GM18498 (cell line): ENCODE measurements at regions not wholly inside any gene's neighbourhood (a gene's known extent, or its start where the extent isn't known, plus 50 kb on each side); places are given as distances from the start of the nearest gene placed in this dataset.
"Not testable (repeated sequence)": the region's sequence is repeated elsewhere in the genome, so short reads cannot be mapped to it uniquely, and the experiment has no call there.

ENCODE experiments used
- ATAC-seq: cut with Tn5 transposase; IDR thresholded peaks from one replicate; pipeline ENCODE4 v1.9.1; 2021; ENCODE audit warnings: mild to moderate bottlenecking, moderate library complexity; ENCODE audit not compliant: unreplicated experiment

DNA sequence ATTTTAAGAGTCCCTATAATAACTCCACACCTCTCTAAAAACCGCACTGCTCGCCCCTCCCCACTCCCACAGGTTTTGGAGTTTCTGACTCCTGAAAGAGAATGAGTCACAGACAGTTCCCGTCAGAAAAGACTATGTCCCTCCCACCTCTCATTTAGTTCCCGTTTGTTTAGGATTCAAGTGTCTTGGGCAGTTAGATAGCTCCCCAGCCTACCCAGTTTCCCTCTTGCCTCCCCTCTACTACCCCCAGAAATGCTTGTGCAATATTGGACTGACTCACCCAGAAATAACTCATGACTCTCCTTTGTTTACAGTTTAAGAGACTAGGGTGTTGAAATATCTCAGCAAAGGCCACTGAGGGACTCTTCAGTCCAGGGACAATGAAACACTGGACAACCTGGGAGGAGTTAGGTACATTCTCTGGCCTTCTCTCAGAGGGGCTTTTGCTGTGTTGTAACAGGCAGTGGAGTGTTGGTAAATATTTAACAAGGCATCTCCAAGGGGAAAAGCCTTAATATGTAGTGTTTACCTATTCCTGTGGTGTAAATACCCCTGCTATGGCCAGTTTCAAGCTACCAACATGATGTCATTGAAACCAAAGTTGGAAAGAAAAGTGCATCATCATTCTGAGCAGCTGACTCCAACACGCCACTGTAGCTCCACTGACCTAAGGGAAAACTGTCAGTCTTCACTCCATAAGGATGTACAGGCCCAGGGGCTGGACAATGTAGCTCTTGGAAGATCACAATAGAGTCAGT, 96.1 kb upstream of the CHD2 start:
- peak; percentile 43 for ATAC-seq

DNA sequence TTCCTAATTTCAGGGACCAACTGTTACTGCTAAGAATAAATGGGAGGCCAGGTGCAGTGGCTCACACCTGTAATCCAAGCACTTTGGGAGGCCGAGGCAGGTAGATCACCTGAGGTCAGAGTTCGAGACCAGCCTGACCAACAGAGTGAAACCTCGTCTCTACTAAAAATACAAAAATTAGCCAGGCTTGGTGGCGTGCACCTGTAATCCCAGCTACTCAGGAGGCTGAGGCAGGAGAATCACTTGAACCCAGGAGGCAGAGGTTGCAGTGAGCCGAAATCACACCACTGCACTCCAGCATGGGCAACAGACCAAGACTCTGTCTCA, 95.6 kb upstream of the CHD2 start:
- not testable (repeated sequence) for ATAC-seq

DNA sequence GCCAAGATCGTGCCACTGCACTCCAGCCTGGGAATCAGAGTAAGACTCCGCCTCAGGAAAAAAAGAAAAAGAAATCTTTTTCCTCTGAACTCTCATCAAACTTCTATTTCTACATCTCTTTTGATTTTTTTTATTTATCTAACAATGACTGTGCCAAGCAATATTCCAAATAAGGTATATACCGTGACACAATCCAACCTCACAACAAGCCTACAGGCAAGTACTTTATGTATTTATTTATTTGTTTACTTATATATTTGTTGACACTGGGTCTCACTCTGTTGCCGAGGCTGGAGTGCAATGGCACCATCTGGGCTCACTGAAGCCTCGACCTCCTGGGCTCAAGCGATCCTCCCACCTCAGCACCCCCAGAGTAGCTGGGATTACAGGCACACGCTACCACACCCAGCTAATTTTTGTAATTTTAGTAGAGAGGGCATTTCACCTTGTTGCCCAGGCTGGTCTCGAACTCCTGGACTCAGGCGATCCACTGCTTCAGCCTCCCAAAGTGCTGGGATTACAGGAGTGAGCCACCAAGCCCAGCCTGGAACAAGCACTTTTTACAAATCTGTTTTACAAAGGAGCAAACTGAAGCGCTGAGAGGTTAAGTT, 94.9 kb upstream of the CHD2 start:
- ATAC-seq: no peak

DNA sequence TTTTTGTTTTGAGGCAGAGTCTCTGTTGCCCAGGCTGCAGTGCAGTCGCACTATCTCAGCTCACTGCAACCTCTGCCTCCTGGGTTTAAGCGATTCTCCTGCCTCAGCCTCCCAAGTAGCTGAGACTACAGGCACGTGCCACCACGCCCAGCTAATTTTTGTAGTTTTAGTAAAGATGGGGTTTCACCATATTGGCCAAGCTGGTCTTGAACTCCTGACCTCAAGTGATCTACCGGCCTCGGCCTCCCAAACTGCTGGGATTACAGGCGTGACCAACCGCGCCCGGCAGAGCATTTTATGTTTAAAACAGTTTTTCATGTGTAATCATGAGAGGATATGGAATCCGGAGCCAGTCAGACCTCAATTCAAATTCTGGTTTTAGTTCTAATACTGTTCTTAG, 94.0 kb upstream of the CHD2 start:
- ATAC-seq: not testable (repeated sequence)

DNA sequence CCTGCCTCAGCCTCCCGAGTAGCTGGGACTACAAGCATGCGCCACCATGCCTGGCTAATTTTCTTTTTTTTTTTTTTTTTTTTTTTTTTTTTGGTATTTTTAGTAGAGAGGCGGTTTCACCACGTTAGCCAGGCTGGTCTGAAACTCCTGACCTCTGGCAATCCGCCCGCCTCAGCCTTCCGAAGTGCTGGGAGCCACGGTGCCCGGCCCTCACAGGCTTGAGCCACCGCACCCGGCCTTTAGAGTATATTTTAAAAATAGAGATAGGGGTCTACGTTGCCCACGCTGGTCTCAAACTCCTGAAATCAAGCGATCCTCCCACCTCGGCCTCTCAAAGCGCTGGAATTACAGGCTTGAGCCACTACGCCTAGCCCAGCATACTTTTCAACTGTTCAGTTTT, 93.4 kb upstream of the CHD2 start:
- no peak for ATAC-seq

DNA sequence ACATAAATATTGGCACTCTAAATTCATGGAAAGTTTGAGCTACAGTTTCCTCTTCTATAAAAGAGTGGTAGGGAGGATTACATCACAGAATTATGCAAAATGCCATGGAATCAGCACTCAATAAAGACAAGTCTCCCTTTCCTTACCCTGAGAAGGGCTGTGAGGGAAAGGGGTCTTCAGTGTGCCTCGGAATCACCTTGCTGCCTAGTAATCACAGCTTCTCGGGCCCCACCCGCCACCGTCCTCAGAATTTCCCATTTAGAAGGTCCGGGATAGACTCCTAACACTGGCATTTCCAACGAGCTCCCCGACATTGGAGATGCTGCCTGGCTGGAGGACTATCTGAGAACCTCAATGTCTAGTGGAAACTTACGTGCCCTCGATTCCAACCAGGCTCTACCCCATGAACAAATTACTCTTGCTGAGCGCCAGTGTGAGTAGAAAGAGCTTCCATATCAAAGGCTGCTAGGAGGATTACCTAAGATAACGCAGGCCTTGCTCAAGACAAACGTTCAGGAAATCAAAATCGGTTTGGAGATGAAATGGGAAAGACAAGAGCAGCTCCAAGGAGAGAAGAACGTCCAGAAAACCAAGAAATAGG, 92.1 kb upstream of the CHD2 start:
- no peak for ATAC-seq

DNA sequence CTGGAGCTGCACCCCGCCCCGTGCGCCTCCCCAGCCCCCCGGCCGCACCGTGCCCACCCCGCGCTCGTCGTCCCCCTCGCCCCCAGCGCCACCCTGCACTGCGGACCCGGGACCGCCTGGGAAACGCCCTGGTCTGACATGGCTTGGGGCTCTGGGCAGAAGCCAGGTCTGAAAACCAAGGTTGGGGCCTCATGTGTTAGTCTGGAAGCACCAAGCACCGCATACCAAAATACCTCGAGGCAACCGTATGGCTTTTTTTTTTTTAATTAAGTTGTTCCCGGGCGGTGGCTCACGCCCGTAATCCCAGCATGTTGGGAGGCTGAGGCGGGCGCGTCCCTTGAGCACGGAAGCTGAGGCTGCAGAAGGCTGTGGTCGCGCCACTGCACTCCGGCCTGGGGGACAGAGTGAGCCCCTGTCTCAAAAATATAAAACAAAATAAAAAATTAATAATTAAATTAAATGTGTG, 91.5 kb upstream of the CHD2 start:
- ATAC-seq: peak; percentile 27

DNA sequence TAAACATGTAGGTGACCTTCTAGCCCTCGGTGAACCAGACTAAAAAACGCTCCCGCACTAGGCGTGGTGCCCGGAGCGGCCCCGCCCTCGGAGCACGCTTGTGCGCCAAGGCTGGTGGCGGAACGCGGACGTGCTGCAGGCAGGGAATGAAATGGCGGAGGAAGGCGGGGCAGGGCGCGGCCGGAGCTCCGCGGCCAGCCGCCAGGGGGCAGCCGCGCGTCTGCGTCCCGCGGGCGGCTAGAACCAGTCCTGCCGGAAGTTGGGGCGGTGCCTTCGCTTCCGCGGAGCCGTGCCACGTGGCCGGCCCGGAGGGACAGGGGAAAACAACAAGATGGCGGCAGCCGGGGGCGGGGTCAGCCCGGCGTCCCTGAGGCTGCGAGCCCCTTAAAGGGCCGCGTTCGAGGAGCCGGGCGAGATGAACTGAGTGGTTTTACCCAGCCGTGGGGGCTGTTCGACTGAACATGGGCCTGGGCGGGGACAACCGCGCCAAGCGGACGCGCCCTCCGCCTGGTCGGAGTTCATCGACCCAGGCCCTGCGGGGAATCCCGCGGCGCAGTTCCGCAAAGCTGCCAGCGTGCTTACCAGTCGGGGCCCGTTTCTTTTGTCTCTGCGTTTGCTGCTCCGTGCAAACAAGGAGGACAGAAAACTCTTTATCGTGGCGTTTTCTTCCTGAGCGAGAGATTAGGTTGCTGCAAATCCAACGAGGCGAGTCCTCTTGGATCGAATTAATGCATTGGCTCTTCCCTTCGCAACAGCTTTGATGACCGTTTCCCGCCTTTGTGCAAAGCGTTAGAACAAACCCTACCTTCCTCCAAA, 90.9 kb upstream of the CHD2 start:
- peak; percentile 87 for ATAC-seq

DNA sequence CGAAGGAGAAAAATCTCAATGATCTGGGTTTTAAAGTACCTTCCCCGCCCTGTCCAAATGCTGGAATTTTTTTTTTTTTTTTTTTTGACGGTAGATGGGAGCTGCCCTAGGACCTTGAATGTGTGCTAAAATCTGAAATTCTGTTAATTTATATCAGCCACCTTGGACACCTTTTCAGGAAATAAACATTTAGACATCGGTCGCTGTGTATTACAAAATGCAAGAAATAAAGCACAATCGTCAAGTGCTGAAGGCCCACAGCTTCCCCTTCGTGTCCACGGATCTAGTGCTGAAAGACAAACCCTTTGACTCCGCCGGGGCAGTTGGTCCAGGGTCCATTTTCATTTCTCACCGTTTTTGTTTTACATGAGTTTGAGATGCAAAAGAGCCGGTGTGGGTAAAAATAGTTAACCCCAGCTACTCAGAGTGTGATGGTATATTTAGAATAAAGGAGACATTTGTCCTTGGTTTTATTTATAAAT, 90.2 kb upstream of the CHD2 start:
- no peak for ATAC-seq

DNA sequence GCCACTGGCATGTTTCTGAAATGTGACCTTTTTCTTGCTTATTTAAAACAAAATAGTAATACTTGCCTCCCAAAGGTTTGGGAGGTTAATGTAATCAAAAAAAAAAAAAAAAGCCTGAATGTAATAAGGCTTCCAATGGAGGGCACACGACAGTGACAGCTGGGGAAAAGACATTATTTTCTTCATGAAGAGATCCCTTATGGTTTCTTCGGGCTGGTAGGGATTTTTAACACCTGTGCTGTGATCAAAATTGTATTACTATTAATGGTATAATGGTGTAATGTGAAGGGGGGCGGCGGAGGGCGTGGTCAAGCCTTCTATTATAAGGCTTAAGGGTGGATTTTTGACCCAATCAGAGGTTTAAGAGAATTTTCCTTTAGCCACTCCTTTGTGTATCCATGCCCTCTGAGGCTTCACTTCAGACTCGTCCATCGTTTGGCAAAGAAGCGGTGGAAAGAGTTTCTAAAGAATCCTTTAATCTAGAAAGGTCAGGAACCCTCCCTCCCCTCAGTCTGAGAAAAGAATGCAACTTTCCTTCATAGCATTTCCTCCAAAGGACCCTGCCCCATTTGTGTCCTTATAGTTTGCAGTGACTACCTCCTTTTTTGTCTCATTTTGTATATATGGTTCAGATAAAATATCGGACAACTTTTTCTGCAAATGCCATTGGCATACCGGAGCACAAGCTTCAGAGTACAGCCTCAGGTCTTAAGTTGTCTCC, 89.5 kb upstream of the CHD2 start:
- no peak for ATAC-seq

DNA sequence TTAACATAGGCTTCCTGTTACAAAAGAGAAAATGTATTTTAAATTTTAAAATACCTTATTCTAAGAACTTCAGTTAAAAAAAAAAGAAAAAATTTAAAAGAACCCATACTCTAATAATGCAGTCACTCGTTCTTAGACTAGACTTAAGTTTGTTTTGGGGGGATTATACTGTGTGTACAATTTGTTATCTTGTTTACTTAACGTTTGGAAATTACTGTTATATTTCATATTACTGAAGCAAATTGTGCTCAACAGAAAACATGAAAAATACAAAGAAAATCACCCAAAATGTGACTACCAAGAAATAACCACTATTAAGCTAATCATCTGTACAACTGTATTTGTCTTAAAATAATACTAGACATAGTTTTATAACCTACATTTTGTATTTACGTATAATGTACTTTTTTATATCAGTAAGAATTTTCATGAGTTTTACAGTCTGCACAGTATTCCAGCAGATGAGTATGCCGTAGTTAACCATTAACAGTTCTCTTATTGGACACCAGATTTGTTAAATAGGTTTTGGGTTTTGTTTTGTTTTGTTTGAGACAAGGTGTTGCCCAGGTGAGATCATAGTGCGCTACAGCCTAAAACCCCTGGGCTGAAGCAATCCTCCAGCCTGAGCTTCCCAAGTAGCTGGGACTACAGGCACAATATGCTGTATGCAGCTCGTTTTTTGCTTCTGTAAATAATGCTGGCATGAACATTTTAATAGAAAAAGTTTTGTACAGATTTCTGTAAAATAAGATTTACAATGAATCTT, 88.8 kb upstream of the CHD2 start:
- no peak for ATAC-seq

DNA sequence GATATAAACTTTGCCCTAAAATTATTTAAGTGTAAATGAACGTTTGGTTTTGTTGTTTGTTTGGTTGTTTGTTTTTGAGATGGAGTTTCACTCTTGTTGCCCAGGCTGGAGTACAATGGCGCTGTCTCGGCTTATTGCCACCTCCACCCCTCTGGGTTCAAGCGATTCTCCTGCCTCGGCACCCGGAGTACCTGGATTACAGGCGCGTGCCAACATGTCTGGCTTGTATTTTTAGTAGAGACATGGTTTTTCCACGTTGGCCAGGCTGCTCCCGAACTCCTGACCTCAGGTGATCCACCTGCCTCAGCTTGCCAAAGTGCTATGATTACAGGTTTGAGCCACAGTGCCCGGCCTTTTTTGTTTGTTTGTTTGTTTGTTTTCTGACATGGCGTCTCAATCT, 87.9 kb upstream of the CHD2 start:
- ATAC-seq: no peak

DNA sequence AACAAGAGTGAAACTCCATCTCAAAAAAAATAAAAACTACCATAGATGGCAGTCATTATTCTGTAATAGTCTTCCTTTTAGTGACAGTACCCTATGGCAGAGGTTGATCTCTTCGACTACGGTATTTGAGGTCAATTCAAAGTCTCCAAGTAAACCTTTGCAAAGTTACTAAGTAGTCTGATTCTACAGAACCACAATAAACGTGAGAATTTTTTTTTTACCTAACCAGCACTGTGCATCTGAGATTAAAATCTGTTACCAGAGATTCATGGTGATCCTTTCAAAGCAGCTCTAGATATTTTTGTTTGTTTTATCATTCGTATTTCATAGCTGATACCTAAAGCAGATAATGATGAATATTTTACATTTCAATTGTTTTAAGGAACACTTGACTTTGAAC, 86.6 kb upstream of the CHD2 start:
- ATAC-seq: no peak

DNA sequence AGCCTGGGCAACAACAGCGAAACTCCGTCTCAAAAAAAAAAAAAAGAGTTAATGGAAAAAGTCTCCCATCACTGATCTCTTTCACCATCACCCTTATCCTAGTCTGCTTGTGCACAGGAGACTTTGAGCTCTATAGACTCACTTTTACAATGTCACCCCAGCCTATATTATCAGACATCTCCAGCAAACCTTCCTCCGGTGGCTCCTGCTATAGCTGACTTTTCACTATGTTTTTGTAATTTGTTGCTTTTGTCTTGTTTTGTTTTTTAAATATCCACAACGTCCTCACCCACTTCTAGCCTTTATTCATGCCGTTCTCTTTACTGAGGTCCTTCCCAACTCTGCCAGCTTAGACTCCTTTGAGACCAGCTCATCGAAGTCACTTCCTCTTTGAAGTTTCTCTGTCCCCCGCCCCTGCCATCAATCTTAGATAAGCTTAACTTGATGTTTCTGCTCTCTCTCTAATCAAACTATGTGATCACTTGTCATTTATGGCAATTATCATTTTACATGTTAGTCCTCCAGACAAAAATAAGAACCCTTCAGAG, 82.7 kb upstream of the CHD2 start:
- ATAC-seq: no peak

DNA sequence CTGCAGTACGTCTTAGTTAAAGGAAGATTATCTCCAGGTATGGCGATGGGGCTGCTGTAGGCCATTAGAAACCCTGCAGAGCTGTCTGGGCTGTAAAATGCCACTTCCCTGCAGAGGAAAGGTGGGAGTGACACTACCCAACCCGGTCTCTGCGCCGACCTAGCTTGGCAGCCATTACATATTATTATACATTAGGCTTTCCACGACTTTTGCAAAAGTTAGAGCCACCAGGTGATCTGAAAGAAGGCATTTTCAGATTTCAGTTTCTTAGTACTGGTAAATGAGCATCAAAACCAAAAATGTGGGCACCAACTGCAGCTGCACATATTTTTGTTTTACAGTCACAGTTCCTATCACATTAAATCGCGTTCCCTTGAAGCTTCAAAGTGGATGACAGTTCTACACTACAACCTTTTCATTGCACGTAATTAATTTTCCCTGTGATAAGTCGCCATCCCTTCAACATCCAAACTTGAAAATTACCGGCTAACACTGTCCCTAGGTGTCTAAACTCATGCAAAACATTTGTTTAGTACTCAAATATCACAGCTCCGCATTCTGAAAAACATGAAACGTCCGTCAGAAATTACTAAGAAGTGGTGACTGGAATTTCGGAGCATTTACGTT, 81.4 kb upstream of the CHD2 start:
- ATAC-seq: no peak

DNA sequence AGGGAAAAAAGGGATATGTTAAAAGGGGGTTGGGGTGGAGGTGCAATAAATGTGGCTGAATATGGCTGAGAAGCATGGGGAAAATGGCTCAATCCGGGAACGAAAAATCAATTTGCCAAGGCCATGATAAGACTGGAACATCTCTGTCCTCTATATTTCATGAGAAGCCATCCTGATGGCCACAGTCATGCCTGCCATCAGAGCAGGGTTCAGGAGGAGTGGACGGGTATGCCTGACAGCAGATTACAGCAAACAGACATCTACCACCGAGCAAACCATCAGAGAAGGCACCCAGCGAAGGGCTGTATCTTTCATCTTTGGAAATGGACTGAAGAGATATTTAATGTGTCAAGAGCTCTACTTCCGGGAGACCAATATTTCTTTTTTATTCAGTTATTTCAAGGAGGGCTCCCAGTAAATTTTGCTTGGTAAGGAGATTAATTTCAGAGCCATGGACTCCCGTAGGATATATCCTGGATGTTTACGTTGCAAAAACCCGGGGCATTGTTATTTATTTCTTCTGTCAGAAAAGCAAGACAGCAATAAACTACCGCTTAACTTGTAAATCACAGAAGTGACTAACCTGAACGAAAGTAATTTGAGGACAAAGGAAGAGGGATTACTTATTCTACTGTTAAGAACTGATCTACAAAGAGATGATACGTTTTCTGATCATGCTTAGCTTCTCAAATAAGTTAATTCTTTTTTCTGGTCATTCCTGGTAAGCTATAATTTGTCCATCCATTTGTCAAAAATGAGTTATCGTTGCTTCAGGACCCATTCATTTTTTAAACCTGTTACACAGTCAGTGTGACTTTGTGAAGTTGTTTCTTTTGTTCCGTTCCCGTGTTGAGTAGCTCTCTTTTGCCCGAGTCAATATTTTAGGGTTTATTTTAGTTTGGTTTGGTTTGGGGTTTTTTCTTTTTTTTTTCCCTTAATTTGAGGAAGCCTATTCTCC, 80.6 kb upstream of the CHD2 start:
- peak; percentile 10 for ATAC-seq

DNA sequence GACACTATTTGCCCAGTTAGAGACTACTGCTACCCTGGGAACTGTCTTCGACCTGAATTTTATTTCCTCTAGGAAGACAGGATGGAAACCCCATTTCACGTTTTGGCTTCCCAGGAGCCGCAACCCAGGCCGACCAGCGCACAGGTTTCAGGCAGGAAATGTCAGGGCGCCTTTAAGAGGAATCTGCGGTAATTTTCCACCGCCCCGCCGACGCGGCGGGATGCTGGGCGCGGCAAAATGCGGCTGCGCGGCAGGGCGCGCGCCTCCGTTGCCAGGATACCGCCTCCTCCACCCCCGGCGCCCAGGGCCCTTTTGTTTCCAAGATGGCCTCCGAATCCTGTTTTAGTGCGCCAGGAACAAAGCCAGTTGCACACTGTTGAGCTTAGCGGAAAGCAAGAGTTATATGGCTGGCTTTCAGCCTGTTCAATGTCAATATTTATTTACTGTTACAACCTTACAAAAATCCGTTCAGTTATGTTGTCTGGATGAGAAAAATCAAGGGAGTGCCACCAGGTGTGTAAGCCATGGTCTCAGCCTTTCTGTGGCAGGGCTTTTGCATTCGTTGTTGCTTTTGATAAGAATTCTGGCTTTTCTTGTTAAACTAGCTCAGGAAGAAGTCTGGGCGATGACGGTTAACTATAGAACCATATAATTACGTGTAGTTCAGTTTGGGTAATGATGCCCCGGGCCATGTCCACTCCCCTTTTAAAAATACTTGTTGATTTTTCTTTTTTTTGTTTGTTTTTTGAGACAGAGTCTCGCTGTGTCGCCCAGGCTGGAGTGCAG, 79.7 kb upstream of the CHD2 start:
- peak; percentile 87 for ATAC-seq
